HepG2 (cell line): ENCODE measurements at regions not wholly inside any gene's neighbourhood (a gene's known extent, or its start where the extent isn't known, plus 50 kb on each side); places are given as distances from the start of the nearest gene placed in this dataset.
A peak's percentile ranks its signal among the peaks of the same experiment; 100 is the strongest.

Source experiments
- CEBPB ChIP-seq: IDR thresholded peaks from 2 replicates; pipeline ENCODE4 v1.6.1; 2011; ENCODE audit warnings: low read depth, low read length, improper control_type of control experiment, borderline replicate concordance
- CREB1 ChIP-seq, 2 experiments: fragments of 450-650 bp in 1 of 2; IDR thresholded peaks; 2 replicates each; pipeline ENCODE4 v1.6.1; 2016 to 2017; ENCODE audit warnings: control low read depth in 1 of 2, mild to moderate bottlenecking in 1 of 2, missing compliant biosample characterization in 1 of 2, missing genetic modification characterization in 1 of 2
- DNMT1 ChIP-seq: sonication (generic); formaldehyde crosslinking; IDR thresholded peaks from 2 replicates; pipeline ENCODE4 v1.5.1; 2020; ENCODE audit warnings: mild to moderate bottlenecking, missing genetic modification reagents
- EEA1 ChIP-seq: sonication (generic); formaldehyde crosslinking; IDR thresholded peaks from 2 replicates; pipeline ENCODE4 v1.5.1; 2020; ENCODE audit warnings: mild to moderate bottlenecking, missing genetic modification reagents, borderline replicate concordance
- ELK4 ChIP-seq: sonication (generic); formaldehyde crosslinking; IDR thresholded peaks from 2 replicates; pipeline ENCODE4 v1.9.0; 2021; ENCODE audit warnings: missing genetic modification reagents, borderline replicate concordance
- ERF ChIP-seq: IDR thresholded peaks from 2 replicates; pipeline ENCODE4 v1.6.1; 2018; ENCODE audit warnings: missing biosample characterization, missing genetic modification reagents
- ETS1 ChIP-seq: sonication (generic); formaldehyde crosslinking; IDR thresholded peaks from 2 replicates; pipeline ENCODE4 v1.4.0; 2020; ENCODE audit warnings: missing genetic modification reagents
- FOXO4 ChIP-seq: sonication (generic); formaldehyde crosslinking; conservative IDR thresholded peaks from 2 replicates; pipeline ENCODE4 v1.8.1; 2023; ENCODE audit warnings: missing genetic modification reagents
- FUBP1 ChIP-seq: sonication (generic); formaldehyde crosslinking; IDR thresholded peaks from 2 replicates; pipeline ENCODE4 v1.5.1; 2020; ENCODE audit warnings: missing genetic modification reagents, mild to moderate bottlenecking, borderline replicate concordance
- HES4 ChIP-seq: sonication (generic); formaldehyde crosslinking; IDR thresholded peaks from 2 replicates; pipeline ENCODE4 v1.9.0; 2021; ENCODE audit warnings: mild to moderate bottlenecking, missing genetic modification reagents, borderline replicate concordance
- HOXA3 ChIP-seq: sonication (generic); formaldehyde crosslinking; IDR thresholded peaks from 2 replicates; pipeline ENCODE4 v1.5.0; 2020; ENCODE audit warnings: missing genetic modification reagents
- NFE2L1 ChIP-seq: sonication (generic); formaldehyde crosslinking; IDR thresholded peaks from 2 replicates; pipeline ENCODE4 v1.4.0; 2020; ENCODE audit warnings: missing genetic modification reagents, mild to moderate bottlenecking, borderline replicate concordance
- PCBP2 ChIP-seq: fragments of 200-400 bp; formaldehyde crosslinking; optimal IDR thresholded peaks from 2 replicates; pipeline ENCODE3; 2018; ENCODE audit warnings: low read length, low read depth; ENCODE audit not compliant: poor library complexity, severe bottlenecking
- PHF20 ChIP-seq: sonication (generic); formaldehyde crosslinking; IDR thresholded peaks from 2 replicates; pipeline ENCODE4 v1.5.0; 2020; ENCODE audit warnings: mild to moderate bottlenecking, missing genetic modification reagents
- RAD21 ChIP-seq: fragments of 450-650 bp; formaldehyde crosslinking; IDR thresholded peaks from 2 replicates; pipeline ENCODE4 v1.5.0; 2020; ENCODE audit warnings: mild to moderate bottlenecking
- SMAD9 ChIP-seq: sonication (generic); formaldehyde crosslinking; IDR thresholded peaks from 2 replicates; pipeline ENCODE4 v1.5.1; 2020; ENCODE audit warnings: mild to moderate bottlenecking, missing genetic modification reagents
- U2AF2 ChIP-seq: fragments of 200-400 bp; formaldehyde crosslinking; IDR thresholded peaks from 2 replicates; pipeline ENCODE4 v1.6.1; 2017; ENCODE audit warnings: low read depth, mild to moderate bottlenecking, low read length
- ZBTB21 ChIP-seq: sonication (generic); formaldehyde crosslinking; IDR thresholded peaks from 2 replicates; pipeline ENCODE4 v1.4.0; 2020; ENCODE audit warnings: missing genetic modification reagents
- ZC3H13 ChIP-seq: sonication (generic); formaldehyde crosslinking; IDR thresholded peaks from 2 replicates; pipeline ENCODE4 v1.8.1; 2023; ENCODE audit warnings: mild to moderate bottlenecking, missing genetic modification reagents, moderate library complexity
- ZNF160 ChIP-seq: sonication (generic); formaldehyde crosslinking; IDR thresholded peaks from 2 replicates; pipeline ENCODE4 v1.8.0; 2022; ENCODE audit warnings: mild to moderate bottlenecking, inconsistent platforms, missing genetic modification reagents
- ZNF224 ChIP-seq: sonication (generic); formaldehyde crosslinking; IDR thresholded peaks from 2 replicates; pipeline ENCODE4 v1.5.0; 2020; ENCODE audit warnings: mild to moderate bottlenecking, missing genetic modification reagents
- ZNF230 ChIP-seq: sonication (generic); formaldehyde crosslinking; IDR thresholded peaks from 2 replicates; pipeline ENCODE4 v1.4.0; 2020; ENCODE audit warnings: mild to moderate bottlenecking, missing genetic modification reagents
- ZNF292 ChIP-seq: sonication (generic); formaldehyde crosslinking; IDR thresholded peaks from 2 replicates; pipeline ENCODE4 v1.8.1; 2022; ENCODE audit warnings: mild to moderate bottlenecking, low read depth, missing genetic modification reagents, borderline replicate concordance
- ZNF644 ChIP-seq: IDR thresholded peaks from 2 replicates; pipeline ENCODE4 v1.6.1; 2016; ENCODE audit warnings: low read depth
- ZNF737 ChIP-seq: sonication (generic); formaldehyde crosslinking; IDR thresholded peaks from 2 replicates; pipeline ENCODE4 v1.5.0; 2020; ENCODE audit warnings: missing genetic modification reagents, mild to moderate bottlenecking, borderline replicate concordance
- ZNF850 ChIP-seq: sonication (generic); formaldehyde crosslinking; conservative IDR thresholded peaks from 2 replicates; pipeline ENCODE4 v1.9.0; 2021; ENCODE audit warnings: mild to moderate bottlenecking, missing genetic modification reagents

- TF ChIP-seq EEA1 (CRISPR knock-in tag) (peak; percentile 93; the same call in 1 of the 2 replicates), ZC3H13 (CRISPR knock-in tag) (0 out of 2 replicates have a peak, but pooled peaks have one; percentile 59), ETS1 (0 out of 2 replicates have a peak, but pooled peaks have one; percentile 71), ZNF850 (CRISPR knock-in tag) (no peak), ELK4 (CRISPR knock-in tag) (peak; percentile 78; the same call in 1 of the 2 replicates), ZNF160 (CRISPR knock-in tag) (peak; percentile 89; the same call in 1 of the 2 replicates), U2AF2 (no peak), ZNF737 (0 out of 2 replicates have a peak, but pooled peaks have one; percentile 49), HOXA3 (CRISPR knock-in tag) (peak; percentile 62), FUBP1 (CRISPR knock-in tag) (no peak), PHF20 (CRISPR knock-in tag) (no peak), ZNF224 (no peak), FOXO4 (CRISPR knock-in tag) (0 out of 2 replicates have a peak, but pooled peaks have one; percentile 79), NFE2L1 (CRISPR knock-in tag) (no peak), PCBP2 (no peak), RAD21 (CRISPR knock-in tag) (no peak), CREB1 (IDR thresholded peaks at IDR 0.05) (no peak), CREB1 (CRISPR knock-in tag; IDR thresholded peaks at IDR 0.05) (no peak), HES4 (CRISPR knock-in tag) (peak; percentile 97), ZNF230 (CRISPR knock-in tag) (peak; percentile 90; the same call in 1 of the 2 replicates), ZNF644 (CRISPR knock-in tag) (peak; percentile 87), DNMT1 (CRISPR knock-in tag) (no peak), ZBTB21 (CRISPR knock-in tag) (peak; percentile 86; the same call in 1 of the 2 replicates), ERF (CRISPR knock-in tag) (peak; percentile 99), ZNF292 (no peak), SMAD9 (CRISPR knock-in tag) (peak; percentile 94), CEBPB (0 out of 2 replicates have a peak, but pooled peaks have one; percentile 23)
Measured at GRCh38 chr16:49158029-49158642, 123.5 kb downstream of the CBLN1 start (continued).
